ENCODE measurements at regions not wholly inside any gene's neighbourhood (a gene's known extent, or its start where the extent isn't known, plus 50 kb on each side); places are given as distances from the start of the nearest gene placed in this dataset.

- Histone ChIP-seq H3K79me2 (ENCODE audit: low read length) (no peaks in the 10 kb centered on the region), H3K9me2 (replicated peaks; ENCODE audit: insufficient read depth, low read length) (no peaks in the 10 kb centered on the region), H3K36me3 (replicated peaks; ENCODE audit: insufficient read depth, low read length) (no peaks in the 10 kb centered on the region), H4K20me1 (ENCODE audit: insufficient read depth, low read length) (no peaks in the 10 kb centered on the region), H3K27ac (ENCODE audit: low read length) (no peak overlapping the region), H3K27me3 (replicated peaks; ENCODE audit: insufficient read depth, low read length) (no peaks in the 10 kb centered on the region), H3K4me3 (ENCODE audit: low read length) (no peak overlapping the region), H2AFZ (ENCODE audit: low read length) (no peak overlapping the region), H3K4me1 (ENCODE audit: low read length) (no peaks in the 10 kb centered on the region), H3K9ac (ENCODE audit: low read length) (no peak overlapping the region), H3K4me2 (ENCODE audit: low read depth, low read length) (no peak overlapping the region), H3F3A (ENCODE audit: insufficient read depth, low read length) (no peaks in the 10 kb centered on the region), H3K9me3 (replicated peaks; ENCODE audit: insufficient read depth, low read length) (no peaks in the 10 kb centered on the region)
- TF ChIP-seq CTCF (IDR thresholded peaks at IDR 0.05; ENCODE audit: low read length): no peak
- TF ChIP-seq EZH2phosphoT487 (IDR thresholded peaks at IDR 0.05; ENCODE audit: low read length): no peak
- no peak for DNase-seq
Measured at GRCh38 chr5:172506921-172507320, 52.6 kb upstream of the SH3PXD2B start.

DNA sequence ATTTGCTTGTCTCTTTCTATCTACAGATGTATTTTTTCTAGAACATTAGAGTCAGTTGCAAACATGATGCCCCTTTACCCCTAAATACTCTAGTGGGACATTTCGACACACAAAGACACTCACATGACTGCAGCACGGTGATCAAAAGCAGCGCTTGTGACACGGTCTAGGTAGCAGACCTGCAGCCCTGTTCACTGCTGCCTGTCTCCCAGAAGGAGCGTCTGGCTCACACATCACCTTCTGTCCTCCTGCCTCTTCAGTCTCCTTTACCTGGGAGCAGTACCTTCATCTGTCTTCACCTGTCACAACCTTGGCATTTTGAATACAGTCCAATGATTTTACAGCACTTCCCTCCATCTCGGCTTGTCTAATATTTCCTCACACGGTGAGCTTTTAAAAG lies 51.9 kb upstream of the SH3PXD2B start:
- no peak for TF ChIP-seq CTCF (IDR thresholded peaks at IDR 0.05; ENCODE audit: low read length)
- TF ChIP-seq EZH2 (optimal IDR thresholded peaks at IDR 0.05; ENCODE audit: low read depth, low read length): no peak
- no peak for TF ChIP-seq EZH2phosphoT487 (IDR thresholded peaks at IDR 0.05; ENCODE audit: low read length)
- no peaks in the 10 kb centered on the region for H3K9me3 ChIP-seq (replicated peaks; ENCODE audit: insufficient read depth, low read length)
- H3K4me3 ChIP-seq (ENCODE audit: low read length): no peak overlapping the region
- H3K4me1 ChIP-seq (ENCODE audit: low read length): no peaks in the 10 kb centered on the region
- H3K79me2 ChIP-seq (ENCODE audit: low read length): no peaks in the 10 kb centered on the region
- H3K36me3 ChIP-seq (replicated peaks; ENCODE audit: insufficient read depth, low read length): no peaks in the 10 kb centered on the region
- no peak overlapping the region for H3K4me2 ChIP-seq (ENCODE audit: low read depth, low read length)
- no peak overlapping the region for H2AFZ ChIP-seq (ENCODE audit: low read length)
- no peaks in the 10 kb centered on the region for H3F3A ChIP-seq (ENCODE audit: insufficient read depth, low read length)
- no peak for DNase-seq
- H3K27me3 ChIP-seq (replicated peaks; ENCODE audit: insufficient read depth, low read length): no peaks in the 10 kb centered on the region
- no peak overlapping the region for H3K27ac ChIP-seq (ENCODE audit: low read length)
- H3K9me2 ChIP-seq (replicated peaks; ENCODE audit: insufficient read depth, low read length): no peaks in the 10 kb centered on the region
- no peak overlapping the region for H3K9ac ChIP-seq (ENCODE audit: low read length)
- H4K20me1 ChIP-seq (ENCODE audit: insufficient read depth, low read length): no peaks in the 10 kb centered on the region

DNA sequence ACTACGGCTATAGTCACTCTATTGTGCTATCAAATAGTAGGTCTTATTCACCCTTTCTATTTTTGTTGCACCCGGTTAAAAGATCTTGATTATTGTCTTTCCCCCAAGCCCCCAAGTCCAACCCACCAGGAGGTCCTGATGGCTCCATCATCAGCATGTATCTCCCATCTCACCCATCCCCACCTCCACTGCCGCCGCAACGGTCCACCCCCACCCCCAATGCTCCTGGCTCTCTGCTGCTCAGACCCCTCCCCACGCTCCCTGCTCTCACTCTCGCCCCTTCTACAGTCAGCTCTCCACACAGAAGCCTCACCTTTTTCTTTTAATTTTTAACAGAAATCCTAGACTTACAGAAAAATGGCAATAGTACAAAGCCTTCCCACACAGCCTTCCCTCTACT lies 51.5 kb upstream of the SH3PXD2B start:
- DNase-seq: no peak
- no peak overlapping the region for H3K4me2 ChIP-seq (ENCODE audit: low read depth, low read length)
- TF ChIP-seq CTCF (IDR thresholded peaks at IDR 0.05; ENCODE audit: low read length) (no peak), EZH2phosphoT487 (IDR thresholded peaks at IDR 0.05; ENCODE audit: low read length) (no peak), EZH2 (optimal IDR thresholded peaks at IDR 0.05; ENCODE audit: low read depth, low read length) (no peak)
- no peak overlapping the region for H3K9ac ChIP-seq (ENCODE audit: low read length)
- H3K27ac ChIP-seq (ENCODE audit: low read length): no peak overlapping the region
- H3K9me2 ChIP-seq (replicated peaks; ENCODE audit: insufficient read depth, low read length): no peaks in the 10 kb centered on the region
- no peaks in the 10 kb centered on the region for H4K20me1 ChIP-seq (ENCODE audit: insufficient read depth, low read length)
- H3K4me3 ChIP-seq (ENCODE audit: low read length): no peak overlapping the region
- H3K4me1 ChIP-seq (ENCODE audit: low read length): no peaks in the 10 kb centered on the region
- no peaks in the 10 kb centered on the region for H3K36me3 ChIP-seq (replicated peaks; ENCODE audit: insufficient read depth, low read length)
- H3F3A ChIP-seq (ENCODE audit: insufficient read depth, low read length): no peaks in the 10 kb centered on the region
- no peaks in the 10 kb centered on the region for H3K79me2 ChIP-seq (ENCODE audit: low read length)
- H3K27me3 ChIP-seq (replicated peaks; ENCODE audit: insufficient read depth, low read length): no peaks in the 10 kb centered on the region
- H2AFZ ChIP-seq (ENCODE audit: low read length): no peak overlapping the region
- no peaks in the 10 kb centered on the region for H3K9me3 ChIP-seq (replicated peaks; ENCODE audit: insufficient read depth, low read length)

DNA sequence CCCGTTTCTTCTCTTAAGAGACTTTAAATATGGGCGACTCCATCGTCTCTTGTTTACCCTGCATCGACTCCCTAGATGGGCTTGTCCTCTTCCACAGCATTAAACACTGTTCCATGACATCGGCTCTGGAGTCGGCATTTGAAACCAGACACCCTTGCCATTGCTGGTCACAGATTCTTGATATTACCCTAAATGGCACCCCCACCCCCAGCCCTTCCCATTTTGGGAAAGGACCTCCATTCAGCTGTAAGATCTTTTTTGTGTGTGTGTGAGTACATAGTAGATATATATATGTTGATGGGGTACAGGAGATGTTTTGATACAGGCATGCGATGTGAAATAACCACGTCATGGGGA lies 51.1 kb upstream of the SH3PXD2B start:
- Histone ChIP-seq H4K20me1 (ENCODE audit: insufficient read depth, low read length) (no peaks in the 10 kb centered on the region), H3K27me3 (replicated peaks; ENCODE audit: insufficient read depth, low read length) (no peaks in the 10 kb centered on the region), H3K9me2 (replicated peaks; ENCODE audit: insufficient read depth, low read length) (no peaks in the 10 kb centered on the region), H3K4me1 (ENCODE audit: low read length) (no peaks in the 10 kb centered on the region), H3K27ac (ENCODE audit: low read length) (no peak overlapping the region), H3K36me3 (replicated peaks; ENCODE audit: insufficient read depth, low read length) (no peaks in the 10 kb centered on the region), H2AFZ (ENCODE audit: low read length) (no peak overlapping the region), H3K9me3 (replicated peaks; ENCODE audit: insufficient read depth, low read length) (no peaks in the 10 kb centered on the region), H3F3A (ENCODE audit: insufficient read depth, low read length) (no peaks in the 10 kb centered on the region), H3K79me2 (ENCODE audit: low read length) (no peaks in the 10 kb centered on the region), H3K4me2 (ENCODE audit: low read depth, low read length) (no peak overlapping the region), H3K9ac (ENCODE audit: low read length) (no peak overlapping the region), H3K4me3 (ENCODE audit: low read length) (no peak overlapping the region)
- TF ChIP-seq EZH2 (optimal IDR thresholded peaks at IDR 0.05; ENCODE audit: low read depth, low read length) (no peak), EZH2phosphoT487 (IDR thresholded peaks at IDR 0.05; ENCODE audit: low read length) (no peak), CTCF (IDR thresholded peaks at IDR 0.05; ENCODE audit: low read length) (no peak)
- no peak for DNase-seq
